ENCODE measurements at regions not wholly inside any gene's neighbourhood (a gene's known extent, or its start where the extent isn't known, plus 50 kb on each side); places are given as distances from the start of the nearest gene placed in this dataset.

- no peaks in the 10 kb centered on the region for H3K9me3 Mint-ChIP-seq
- H3K36me3 Mint-ChIP-seq: no peaks in the 10 kb centered on the region
- no peaks in the 10 kb centered on the region for H3K27me3 Mint-ChIP-seq
- DNase-seq: no peak
- no peaks in the 10 kb centered on the region for H3K4me1 Mint-ChIP-seq
- H3K27ac Mint-ChIP-seq: no peak overlapping the region
- no peak overlapping the region for H3K4me3 Mint-ChIP-seq
Observed at GRCh38 chr2:74747411-74748080, 86.4 kb upstream of the HK2 start.

- H3K27ac Mint-ChIP-seq: no peak overlapping the region
- H3K27me3 Mint-ChIP-seq: no peaks in the 10 kb centered on the region
- H3K36me3 Mint-ChIP-seq: no peaks in the 10 kb centered on the region
- H3K9me3 Mint-ChIP-seq: no peaks in the 10 kb centered on the region
- H3K4me3 Mint-ChIP-seq: no peak overlapping the region
- DNase-seq: no peak
- no peaks in the 10 kb centered on the region for H3K4me1 Mint-ChIP-seq
Observed at GRCh38 chr2:74748665-74749064, 85.3 kb upstream of the HK2 start.

- Mint-ChIP-seq H3K36me3 (no peaks in the 10 kb centered on the region), H3K9me3 (no peaks in the 10 kb centered on the region), H3K27me3 (no peaks in the 10 kb centered on the region), H3K4me3 (no peak overlapping the region), H3K27ac (no peak overlapping the region), H3K4me1 (no peaks in the 10 kb centered on the region)
- DNase-seq: no peak
Observed at GRCh38 chr2:74749432-74749831, 84.5 kb upstream of the HK2 start.

GRCh38 chr2:74751981-74752851 lies 81.7 kb upstream of the HK2 start:
- Mint-ChIP-seq H3K27ac (no peak overlapping the region), H3K27me3 (no peaks in the 10 kb centered on the region), H3K36me3 (peaks cover 3% of the 10 kb centered on the region), H3K9me3 (peaks cover 5% of the 10 kb centered on the region), H3K4me1 (no peaks in the 10 kb centered on the region), H3K4me3 (no peak overlapping the region)
- no peak for DNase-seq

GRCh38 chr2:74755386-74755785 lies 78.5 kb upstream of the HK2 start:
- Mint-ChIP-seq H3K4me3 (no peak overlapping the region), H3K27me3 (no peaks in the 10 kb centered on the region), H3K27ac (no peak overlapping the region), H3K9me3 (peaks cover 8% of the 10 kb centered on the region), H3K36me3 (peaks cover 3% of the 10 kb centered on the region), H3K4me1 (no peaks in the 10 kb centered on the region)
- DNase-seq: no peak

GRCh38 chr2:74756356-74756890 lies 77.5 kb upstream of the HK2 start:
- Mint-ChIP-seq H3K36me3 (peaks cover 3% of the 10 kb centered on the region), H3K4me3 (no peak overlapping the region), H3K27ac (no peak overlapping the region), H3K4me1 (no peaks in the 10 kb centered on the region), H3K9me3 (peaks cover 8% of the 10 kb centered on the region), H3K27me3 (no peaks in the 10 kb centered on the region)
- DNase-seq: no peak

GRCh38 chr2:74759986-74760385 lies 73.9 kb upstream of the HK2 start:
- H3K27ac Mint-ChIP-seq: no peak overlapping the region
- H3K4me1 Mint-ChIP-seq: peaks cover 7% of the 10 kb centered on the region
- H3K27me3 Mint-ChIP-seq: no peaks in the 10 kb centered on the region

GRCh38 chr2:74760875-74761630 lies 72.9 kb upstream of the HK2 start:
- DNase-seq: no peak
- H3K9me3 Mint-ChIP-seq: peaks cover 8% of the 10 kb centered on the region
- peaks cover 3% of the 10 kb centered on the region for H3K36me3 Mint-ChIP-seq
- H3K4me1 Mint-ChIP-seq: peaks cover 10% of the 10 kb centered on the region
- H3K27me3 Mint-ChIP-seq: no peaks in the 10 kb centered on the region
- no peak overlapping the region for H3K4me3 Mint-ChIP-seq
- no peak overlapping the region for H3K27ac Mint-ChIP-seq

More at GRCh38 chr2:74759986-74760385, 73.9 kb upstream of the HK2 start:
- Mint-ChIP-seq H3K9me3 (peaks cover 8% of the 10 kb centered on the region), H3K4me3 (no peak overlapping the region), H3K36me3 (peaks cover 3% of the 10 kb centered on the region)
- DNase-seq: no peak

- Mint-ChIP-seq H3K27me3 (no peaks in the 10 kb centered on the region), H3K36me3 (no peaks in the 10 kb centered on the region), H3K4me1 (peaks cover 10% of the 10 kb centered on the region), H3K4me3 (no peak overlapping the region), H3K9me3 (peaks cover 2% of the 10 kb centered on the region), H3K27ac (no peak overlapping the region)
- no peak for DNase-seq
Observed at GRCh38 chr2:74762789-74763188, 71.1 kb upstream of the HK2 start.

GRCh38 chr2:74763962-74764428 lies 69.9 kb upstream of the HK2 start:
- H3K36me3 Mint-ChIP-seq: no peaks in the 10 kb centered on the region
- no peak overlapping the region for H3K4me3 Mint-ChIP-seq
- H3K9me3 Mint-ChIP-seq: no peaks in the 10 kb centered on the region
- DNase-seq: no peak
- no peaks in the 10 kb centered on the region for H3K27me3 Mint-ChIP-seq
- H3K4me1 Mint-ChIP-seq: peaks cover 10% of the 10 kb centered on the region
- no peak overlapping the region for H3K27ac Mint-ChIP-seq

GRCh38 chr2:74764429-74765272 lies 69.3 kb upstream of the HK2 start:
- no peak for DNase-seq
- Mint-ChIP-seq H3K4me3 (no peak overlapping the region), H3K36me3 (no peaks in the 10 kb centered on the region), H3K4me1 (peaks cover 10% of the 10 kb centered on the region), H3K27me3 (no peaks in the 10 kb centered on the region), H3K27ac (no peak overlapping the region), H3K9me3 (no peaks in the 10 kb centered on the region)

GRCh38 chr2:74766780-74767179 lies 67.1 kb upstream of the HK2 start:
- DNase-seq: no peak
- Mint-ChIP-seq H3K9me3 (no peaks in the 10 kb centered on the region), H3K36me3 (no peaks in the 10 kb centered on the region), H3K27me3 (no peaks in the 10 kb centered on the region), H3K27ac (no peak overlapping the region), H3K4me1 (peaks cover 10% of the 10 kb centered on the region), H3K4me3 (no peak overlapping the region)

- Mint-ChIP-seq H3K36me3 (no peaks in the 10 kb centered on the region), H3K9me3 (no peaks in the 10 kb centered on the region), H3K4me3 (no peak overlapping the region)
Observed at GRCh38 chr2:74767618-74768017, 66.3 kb upstream of the HK2 start.

GRCh38 chr2:74768401-74768914 lies 65.5 kb upstream of the HK2 start:
- DNase-seq: no peak
- H3K36me3 Mint-ChIP-seq: no peaks in the 10 kb centered on the region
- no peak overlapping the region for H3K27ac Mint-ChIP-seq
- no peaks in the 10 kb centered on the region for H3K9me3 Mint-ChIP-seq
- no peak overlapping the region for H3K4me3 Mint-ChIP-seq
- H3K4me1 Mint-ChIP-seq: peaks cover 10% of the 10 kb centered on the region
- H3K27me3 Mint-ChIP-seq: no peaks in the 10 kb centered on the region

More at GRCh38 chr2:74767618-74768017, 66.3 kb upstream of the HK2 start:
- no peak for DNase-seq
- Mint-ChIP-seq H3K4me1 (peaks cover 10% of the 10 kb centered on the region), H3K27ac (no peak overlapping the region), H3K27me3 (no peaks in the 10 kb centered on the region)

Measured in activated naive CD8-positive, alpha-beta T cell treated with anti-CD3 and anti-CD28 coated beads for 36 hours (primary cell).